Mesodermal cell (in vitro differentiated cells): ENCODE measurements at regions not wholly inside any gene's neighbourhood (a gene's known extent, or its start where the extent isn't known, plus 50 kb on each side); places are given as distances from the start of the nearest gene placed in this dataset.
"Not testable (repeated sequence)": the region's sequence is repeated elsewhere in the genome, so short reads cannot be mapped to it uniquely, and the experiment has no call there.

ENCODE experiments used
- H3K27ac ChIP-seq: 2 replicates; pipeline ENCODE4 v1.7.0; 2013; ENCODE audit warnings: mild to moderate bottlenecking, low read depth, low read length, moderate library complexity; ENCODE audit not compliant: severe bottlenecking
- H3K36me3 ChIP-seq: 2 replicates; pipeline ENCODE4 v1.7.1; 2013; ENCODE audit warnings: mild to moderate bottlenecking, low read length, moderate library complexity; ENCODE audit not compliant: control insufficient read depth, insufficient read depth
- H3K4me1 ChIP-seq: one replicate; pipeline ENCODE4 v1.7.1; 2013; ENCODE audit warnings: mild to moderate bottlenecking, low read length; ENCODE audit not compliant: insufficient read depth, control insufficient read depth, poor library complexity, severe bottlenecking
- H3K4me3 ChIP-seq: 2 replicates; pipeline ENCODE4 v1.7.0; 2013; ENCODE audit warnings: low read length, control low read depth, mild to moderate bottlenecking; ENCODE audit not compliant: insufficient read depth, poor library complexity, severe bottlenecking; ENCODE audit errors: extremely low read depth
- H3K9me3 ChIP-seq: 2 replicates; pipeline ENCODE4 v1.7.1; 2013; ENCODE audit warnings: mild to moderate bottlenecking, low read length, moderate library complexity; ENCODE audit not compliant: control insufficient read depth
- WGBS, 2 experiments: methylation state at CpG; one replicate each; pipeline ENCODE4 v1.1.5; 2013; ENCODE audit warnings: missing lambda C conversion rate in 2 of 2; ENCODE audit not compliant: insufficient coverage in 2 of 2; 5-methylcytosine and 5-hydroxymethylcytosine counted together

- 100% methylated on average over 1 of the region's 1 CpG; no CpG with 5 or more reads in 1 of the 2 experiments for WGBS, 2 experiments
Observed at GRCh38 chr21:25166904-25167303, 440.4 kb downstream of the MRPL39 start.

GRCh38 chr21:25161571-25161970 is 445.7 kb downstream of the MRPL39 start:
- WGBS, 2 experiments, result 84 to 100% methylated on average over 1 to 3 of the region's 4 CpGs
- Histone ChIP-seq H3K4me1 (no peaks in the 10 kb centered on the region), H3K9me3 (peaks cover 3% of the 10 kb centered on the region), H3K36me3 (no peaks in the 10 kb centered on the region), H3K27ac (no peak overlapping the region), H3K4me3 (no peak overlapping the region)

More at GRCh38 chr21:25166904-25167303, 440.4 kb downstream of the MRPL39 start:
- not testable (repeated sequence) for H3K27ac ChIP-seq, H3K4me1 ChIP-seq, H3K36me3 ChIP-seq, H3K4me3 ChIP-seq
- peaks cover 12% of the 10 kb centered on the region for H3K9me3 ChIP-seq

- H3K27ac ChIP-seq, H3K36me3 ChIP-seq, H3K4me3 ChIP-seq, H3K9me3 ChIP-seq, H3K4me1 ChIP-seq: not testable (repeated sequence)
- WGBS, 2 experiments, result 0% methylated on average over 1 of the region's 1 CpG; no CpG with 5 or more reads in 1 of the 2 experiments
Observed at GRCh38 chr21:25155020-25155419, 452.3 kb downstream of the MRPL39 start.

GRCh38 chr21:25149022-25149421 is 458.3 kb downstream of the MRPL39 start:
- Histone ChIP-seq H3K36me3 (no peaks in the 10 kb centered on the region), H3K4me1 (no peaks in the 10 kb centered on the region), H3K4me3 (no peak overlapping the region), H3K27ac (no peak overlapping the region), H3K9me3 (no peaks in the 10 kb centered on the region)
- WGBS, 2 experiments, result 83 to 87% methylated on average over 1 of the region's 1 CpG

GRCh38 chr21:25139414-25139813 is 467.9 kb downstream of the MRPL39 start:
- Histone ChIP-seq H3K4me1 (no peaks in the 10 kb centered on the region), H3K27ac (no peak overlapping the region), H3K36me3 (no peaks in the 10 kb centered on the region), H3K4me3 (no peak overlapping the region), H3K9me3 (no peaks in the 10 kb centered on the region)
- WGBS, 2 experiments, result 88% methylated on average over 1 of the region's 1 CpG; no CpG with 5 or more reads in 1 of the 2 experiments

DNA sequence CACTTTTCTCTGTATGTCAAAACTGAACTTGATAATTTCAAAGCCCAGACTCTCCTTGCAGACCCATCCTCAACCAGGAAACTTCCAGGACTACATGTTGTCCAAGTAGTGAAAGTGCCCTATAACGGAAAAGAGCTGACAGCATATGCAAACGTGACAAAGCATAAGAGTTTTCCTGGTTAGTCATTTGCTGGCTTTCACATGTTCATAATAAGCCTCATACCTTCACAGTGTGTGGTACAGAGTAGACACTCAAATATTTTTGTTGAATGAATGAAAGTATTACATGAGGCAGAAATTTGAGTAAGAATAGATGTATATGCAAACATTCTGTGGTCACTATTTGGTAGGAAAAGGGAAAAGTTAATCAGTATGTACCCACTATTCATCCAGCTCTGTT is 473.3 kb downstream of the MRPL39 start:
- Histone ChIP-seq H3K4me1 (no peaks in the 10 kb centered on the region), H3K9me3 (no peaks in the 10 kb centered on the region), H3K4me3 (no peak overlapping the region), H3K27ac (no peak overlapping the region), H3K36me3 (no peaks in the 10 kb centered on the region)
- 71 to 80% methylated on average over 1 of the region's 2 CpGs for WGBS, 2 experiments

- H3K4me1 ChIP-seq, result no peaks in the 10 kb centered on the region
- 88 to 91% methylated on average over 1 of the region's 1 CpG for WGBS, 2 experiments
- no peak overlapping the region for H3K4me3 ChIP-seq
- H3K36me3 ChIP-seq, result no peaks in the 10 kb centered on the region
- H3K9me3 ChIP-seq, result no peaks in the 10 kb centered on the region
- H3K27ac ChIP-seq, result no peak overlapping the region
Observed at GRCh38 chr21:25127811-25128210, 479.5 kb downstream of the MRPL39 start.

- 80% methylated on average over 1 of the region's 1 CpG; no CpG with 5 or more reads in 1 of the 2 experiments for WGBS, 2 experiments
- H3K9me3 ChIP-seq, result no peaks in the 10 kb centered on the region
- no peaks in the 10 kb centered on the region for H3K4me1 ChIP-seq
- H3K36me3 ChIP-seq, result no peaks in the 10 kb centered on the region
- no peak overlapping the region for H3K27ac ChIP-seq
- no peak overlapping the region for H3K4me3 ChIP-seq
Observed at GRCh38 chr21:25127007-25127406, 480.3 kb downstream of the MRPL39 start.

DNA sequence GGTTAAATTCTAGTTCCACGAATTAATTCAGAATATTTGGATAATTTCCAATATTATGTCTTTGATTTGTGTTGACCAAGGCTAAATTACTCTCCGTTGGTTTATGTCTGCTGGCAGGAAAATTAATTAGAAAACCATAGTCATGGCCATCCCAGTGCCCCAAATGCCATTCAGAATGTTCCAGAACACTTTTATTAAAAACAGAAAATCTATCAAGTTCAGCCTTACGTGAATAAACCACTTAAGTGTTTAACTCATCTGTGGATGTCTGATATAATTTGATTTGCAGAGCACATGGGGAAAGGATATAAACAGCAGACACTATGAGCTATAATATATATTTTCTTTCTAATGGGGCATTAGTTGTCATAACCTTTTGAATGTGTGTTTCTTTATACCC is 480.7 kb downstream of the MRPL39 start:
- 83% methylated on average over 1 of the region's 3 CpGs; no CpG with 5 or more reads in 1 of the 2 experiments for WGBS, 2 experiments
- no peaks in the 10 kb centered on the region for H3K36me3 ChIP-seq
- H3K4me1 ChIP-seq, result no peaks in the 10 kb centered on the region
- H3K9me3 ChIP-seq, result no peaks in the 10 kb centered on the region
- no peak overlapping the region for H3K27ac ChIP-seq
- no peak overlapping the region for H3K4me3 ChIP-seq

GRCh38 chr21:25118648-25119047 is 488.6 kb downstream of the MRPL39 start:
- no peaks in the 10 kb centered on the region for H3K36me3 ChIP-seq
- no peaks in the 10 kb centered on the region for H3K9me3 ChIP-seq
- no peak overlapping the region for H3K4me3 ChIP-seq
- 93 to 97% methylated on average over 11 to 12 of the region's 13 CpGs for WGBS, 2 experiments
- no peak overlapping the region for H3K27ac ChIP-seq
- no peaks in the 10 kb centered on the region for H3K4me1 ChIP-seq

DNA sequence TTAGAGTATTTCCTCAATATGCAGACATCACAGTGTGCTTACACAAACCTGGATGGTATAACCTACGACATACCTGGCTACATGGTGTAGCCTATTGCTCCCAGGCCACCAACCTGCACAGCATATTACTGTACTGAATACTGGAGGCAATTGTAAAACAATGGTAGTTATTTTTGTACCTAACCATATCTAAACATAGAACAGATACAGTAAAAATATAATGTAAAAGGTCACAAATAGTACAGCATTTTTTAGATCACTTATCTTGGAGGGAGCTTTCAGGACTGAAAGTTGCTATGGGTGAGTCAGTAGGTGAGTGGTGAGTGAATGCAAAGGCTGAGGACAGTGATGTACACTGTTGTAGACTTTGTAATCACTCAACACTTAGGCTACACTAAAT is 492.3 kb downstream of the MRPL39 start:
- H3K4me1 ChIP-seq, result no peaks in the 10 kb centered on the region
- WGBS, 2 experiments, result no CpG with 5 or more reads among the region's 1 CpG

More for the DNA sequence above, 492.3 kb downstream of the MRPL39 start:
- no peak overlapping the region for H3K27ac ChIP-seq
- no peaks in the 10 kb centered on the region for H3K9me3 ChIP-seq
- H3K4me3 ChIP-seq, result no peak overlapping the region
- H3K36me3 ChIP-seq, result no peaks in the 10 kb centered on the region
